Immature natural killer cell (primary cell): ENCODE measurements at regions not wholly inside any gene's neighbourhood (a gene's known extent, or its start where the extent isn't known, plus 50 kb on each side); places are given as distances from the start of the nearest gene placed in this dataset.
"Not testable (repeated sequence)": the region's sequence is repeated elsewhere in the genome, so short reads cannot be mapped to it uniquely, and the experiment has no call there.

Source experiments
- DNase-seq, 3 donors: peaks; one replicate each; pipeline ENCODE4 v3.0.0; 2022; ENCODE audit warnings: mixed read lengths in 1 of 3
- H3K27ac Mint-ChIP-seq, 6 donors: one replicate each; pipeline ENCODE4 v1.8.0; 2020; ENCODE audit warnings: mixed read lengths in 6 of 6, mild to moderate bottlenecking in 5 of 6, inconsistent platforms in 4 of 6, moderate library complexity in 3 of 6
- H3K27me3 Mint-ChIP-seq, 3 donors: one replicate each; pipeline ENCODE4 v1.8.0; 2020 to 2021; ENCODE audit warnings: low read depth in 3 of 3, mild to moderate bottlenecking in 3 of 3, mixed read lengths in 3 of 3, moderate library complexity in 3 of 3, inconsistent platforms in 1 of 3
- H3K36me3 Mint-ChIP-seq, 3 donors: one replicate each; pipeline ENCODE4 v1.8.0; 2020; ENCODE audit warnings: mixed read lengths in 3 of 3, inconsistent platforms in 2 of 3, mild to moderate bottlenecking in 2 of 3
- H3K4me1 Mint-ChIP-seq, 2 donors: one replicate each; pipeline ENCODE4 v1.8.0; 2020; ENCODE audit warnings: inconsistent platforms in 2 of 2, mild to moderate bottlenecking in 2 of 2, mixed read lengths in 2 of 2, moderate library complexity in 1 of 2
- H3K4me3 Mint-ChIP-seq, 5 donors: one replicate each; pipeline ENCODE4 v1.8.0; 2020; ENCODE audit warnings: mild to moderate bottlenecking in 5 of 5, mixed read lengths in 5 of 5, inconsistent platforms in 3 of 5, moderate library complexity in 3 of 5
- H3K9me3 Mint-ChIP-seq, 6 donors: one replicate each; pipeline ENCODE4 v1.8.0; 2020; ENCODE audit warnings: mild to moderate bottlenecking in 6 of 6, mixed read lengths in 6 of 6, inconsistent platforms in 4 of 6, moderate library complexity in 3 of 6

GRCh38 chr13:75985132-75985531, 349.0 kb downstream of the LMO7 start:
- H3K4me1 Mint-ChIP-seq, result no peaks in the 10 kb centered on the region
- no peaks in the 10 kb centered on the region for H3K36me3 Mint-ChIP-seq
- H3K4me3 Mint-ChIP-seq, result no peak overlapping the region
- no peak overlapping the region for H3K27ac Mint-ChIP-seq
- H3K27me3 Mint-ChIP-seq, result peaks cover 0 to 4% (median 2%) of the 10 kb centered on the region in 3 donors
- no peak for DNase-seq
- H3K9me3 Mint-ChIP-seq, result peaks cover 0 to 7% (median 0%) of the 10 kb centered on the region in 6 donors

- no peak overlapping the region for H3K27ac Mint-ChIP-seq
- DNase-seq, result no peak
- no peaks in the 10 kb centered on the region for H3K4me1 Mint-ChIP-seq
- no peak overlapping the region for H3K4me3 Mint-ChIP-seq
- no peaks in the 10 kb centered on the region for H3K27me3 Mint-ChIP-seq
- H3K36me3 Mint-ChIP-seq, result no peaks in the 10 kb centered on the region
- H3K9me3 Mint-ChIP-seq, result no peaks in the 10 kb centered on the region
These were observed 342.7 kb downstream of the LMO7 start for GRCh38 chr13:75978818-75979217.

- Mint-ChIP-seq H3K27ac (no peak overlapping the region), H3K36me3 (no peaks in the 10 kb centered on the region), H3K4me3 (no peak overlapping the region), H3K4me1 (no peaks in the 10 kb centered on the region), H3K9me3 (peaks cover 0 to 6% (median 0%) of the 10 kb centered on the region in 6 donors), H3K27me3 (no peaks in the 10 kb centered on the region)
- no peak for DNase-seq
These were observed 332.1 kb downstream of the LMO7 start for GRCh38 chr13:75968103-75968838.

GRCh38 chr13:75963302-75963701, 327.2 kb downstream of the LMO7 start:
- H3K4me1 Mint-ChIP-seq, result no peaks in the 10 kb centered on the region
- no peak overlapping the region for H3K27ac Mint-ChIP-seq
- peaks cover 0 to 6% (median 1%) of the 10 kb centered on the region in 6 donors for H3K9me3 Mint-ChIP-seq
- H3K27me3 Mint-ChIP-seq, result no peaks in the 10 kb centered on the region
- no peaks in the 10 kb centered on the region for H3K36me3 Mint-ChIP-seq
- no peak for DNase-seq
- no peak overlapping the region for H3K4me3 Mint-ChIP-seq

GRCh38 chr13:75961911-75962310, 325.8 kb downstream of the LMO7 start:
- Mint-ChIP-seq H3K4me3 (no peak overlapping the region), H3K36me3 (no peaks in the 10 kb centered on the region), H3K4me1 (no peaks in the 10 kb centered on the region), H3K27ac (no peak overlapping the region), H3K9me3 (peaks cover 0 to 6% (median 1%) of the 10 kb centered on the region in 6 donors), H3K27me3 (no peaks in the 10 kb centered on the region)
- no peak for DNase-seq

- no peak for DNase-seq
- H3K36me3 Mint-ChIP-seq, result no peaks in the 10 kb centered on the region
- no peaks in the 10 kb centered on the region for H3K4me1 Mint-ChIP-seq
- H3K4me3 Mint-ChIP-seq, result no peak overlapping the region
- no peaks in the 10 kb centered on the region for H3K27me3 Mint-ChIP-seq
- no peak overlapping the region for H3K27ac Mint-ChIP-seq
- peaks cover 0 to 6% (median 1%) of the 10 kb centered on the region in 6 donors for H3K9me3 Mint-ChIP-seq
These were observed 324.4 kb downstream of the LMO7 start for GRCh38 chr13:75960538-75960994.

- H3K36me3 Mint-ChIP-seq, result no peaks in the 10 kb centered on the region
- H3K4me3 Mint-ChIP-seq, result no peak overlapping the region
- H3K4me1 Mint-ChIP-seq, result no peaks in the 10 kb centered on the region
These were observed 323.8 kb downstream of the LMO7 start for GRCh38 chr13:75959861-75960481.

GRCh38 chr13:75953589-75953988, 317.5 kb downstream of the LMO7 start:
- not testable (repeated sequence) for DNase-seq, H3K36me3 Mint-ChIP-seq, H3K27me3 Mint-ChIP-seq, H3K9me3 Mint-ChIP-seq, H3K27ac Mint-ChIP-seq, H3K4me3 Mint-ChIP-seq, H3K4me1 Mint-ChIP-seq

More at GRCh38 chr13:75959861-75960481, 323.8 kb downstream of the LMO7 start:
- Mint-ChIP-seq H3K9me3 (peaks cover 0 to 6% (median 2%) of the 10 kb centered on the region in 6 donors), H3K27ac (no peak overlapping the region), H3K27me3 (no peaks in the 10 kb centered on the region)
- DNase-seq, result no peak

GRCh38 chr13:75947448-75947847, 311.3 kb downstream of the LMO7 start:
- no peak for DNase-seq
- no peaks in the 10 kb centered on the region for H3K36me3 Mint-ChIP-seq
- no peaks in the 10 kb centered on the region for H3K27me3 Mint-ChIP-seq
- H3K4me1 Mint-ChIP-seq, result no peaks in the 10 kb centered on the region
- H3K27ac Mint-ChIP-seq, result no peak overlapping the region
- no peak overlapping the region for H3K4me3 Mint-ChIP-seq
- peaks cover 0 to 2% (median 0%) of the 10 kb centered on the region in 6 donors for H3K9me3 Mint-ChIP-seq

GRCh38 chr13:75946536-75947284, 310.6 kb downstream of the LMO7 start:
- Mint-ChIP-seq H3K9me3 (peaks cover 0 to 2% (median 0%) of the 10 kb centered on the region in 6 donors), H3K27ac (no peak overlapping the region), H3K4me3 (no peak overlapping the region), H3K36me3 (no peaks in the 10 kb centered on the region), H3K4me1 (no peaks in the 10 kb centered on the region), H3K27me3 (no peaks in the 10 kb centered on the region)
- DNase-seq, result no peak

- no peak for DNase-seq
- no peak overlapping the region for H3K27ac Mint-ChIP-seq
- peaks cover 0 to 2% (median 0%) of the 10 kb centered on the region in 3 donors for H3K27me3 Mint-ChIP-seq
- no peak overlapping the region for H3K4me3 Mint-ChIP-seq
- peaks cover 0 to 2% (median 0%) of the 10 kb centered on the region in 6 donors for H3K9me3 Mint-ChIP-seq
- H3K36me3 Mint-ChIP-seq, result no peaks in the 10 kb centered on the region
- H3K4me1 Mint-ChIP-seq, result no peaks in the 10 kb centered on the region
These were observed 309.8 kb downstream of the LMO7 start for GRCh38 chr13:75945841-75946482.

- H3K4me1 Mint-ChIP-seq, result no peaks in the 10 kb centered on the region
- no peak overlapping the region for H3K27ac Mint-ChIP-seq
- no peak overlapping the region for H3K4me3 Mint-ChIP-seq
- H3K27me3 Mint-ChIP-seq, result peaks cover 0 to 2% (median 2%) of the 10 kb centered on the region in 3 donors
- no peaks in the 10 kb centered on the region for H3K36me3 Mint-ChIP-seq
- no peak for DNase-seq
- H3K9me3 Mint-ChIP-seq, result peaks cover 0 to 3% (median 0%) of the 10 kb centered on the region in 6 donors
These were observed 302.9 kb downstream of the LMO7 start for GRCh38 chr13:75938811-75939560.

- no peak overlapping the region for H3K4me3 Mint-ChIP-seq
- DNase-seq, result no peak
- no peaks in the 10 kb centered on the region for H3K4me1 Mint-ChIP-seq
- no peaks in the 10 kb centered on the region for H3K36me3 Mint-ChIP-seq
- peaks cover 0 to 2% (median 2%) of the 10 kb centered on the region in 3 donors for H3K27me3 Mint-ChIP-seq
- peaks cover 0 to 5% (median 0%) of the 10 kb centered on the region in 6 donors for H3K9me3 Mint-ChIP-seq
- H3K27ac Mint-ChIP-seq, result no peak overlapping the region
These were observed 300.7 kb downstream of the LMO7 start for GRCh38 chr13:75936791-75937190.
